HEK293 (cell line): ENCODE measurements at regions not wholly inside any gene's neighbourhood (a gene's known extent, or its start where the extent isn't known, plus 50 kb on each side); places are given as distances from the start of the nearest gene placed in this dataset.

Experiments used
- CTCF ChIA-PET: fragments of 350-600 bp; formaldehyde crosslinking; extraction: SDS; loops from one replicate; lab custom pipeline; 2021; ENCODE audit warnings: antibody characterized with exemption; lab: Yijun Ruan, JAX
- POLR2A ChIA-PET: fragments of 300-600 bp; formaldehyde crosslinking; extraction: SDS; loops from one replicate; lab custom pipeline; 2020; ENCODE audit warnings: antibody characterized with exemption, inconsistent platforms; lab: Yijun Ruan, JAX
- H3K27ac ChIP-seq: fragments of 200-500 bp; sonication (Bioruptor generic); 2 replicates; pipeline ENCODE4 v1.5.1; 2014; ENCODE audit warnings: low read depth, low read length, control low read depth, inconsistent platforms; ENCODE audit errors: extremely low read depth
- H3K36me3 ChIP-seq, 2 experiments: fragments of 200-500 bp in 1 of 2; sonication (Bioruptor generic) in 1 of 2; 1 replicate in 1 of 2; 2 replicates in 1 of 2; pipeline ENCODE4 v1.5.1; 2014 to 2017; ENCODE audit warnings: inconsistent platforms in 2 of 2, low read length in 2 of 2; ENCODE audit not compliant: control insufficient read depth in 2 of 2, insufficient read depth in 1 of 2
- H3K4me1 ChIP-seq: fragments of 200-500 bp; sonication (Bioruptor generic); 2 replicates; pipeline ENCODE4 v1.5.1; 2014; ENCODE audit warnings: mild to moderate bottlenecking, low read length, inconsistent platforms; ENCODE audit not compliant: control insufficient read depth, insufficient read depth
- H3K4me3 ChIP-seq: 2 replicates; pipeline ENCODE4 v1.5.1; 2011; ENCODE audit warnings: low read depth, mild to moderate bottlenecking, control low read depth, low read length, moderate library complexity
- H3K9me3 ChIP-seq: fragments of 200-500 bp; sonication (Bioruptor generic); 2 replicates; pipeline ENCODE4 v1.5.1; 2014; ENCODE audit warnings: low read depth, low read length, inconsistent platforms; ENCODE audit not compliant: control insufficient read depth, insufficient read depth
- IKZF3 ChIP-seq: fragments of 450-650 bp; IDR thresholded peaks from 2 replicates; pipeline ENCODE4 v1.5.0; 2018; ENCODE audit warnings: missing biosample characterization, mild to moderate bottlenecking, missing genetic modification characterization, moderate library complexity
- WT1 ChIP-seq: fragments of 450-650 bp; formaldehyde crosslinking; IDR thresholded peaks from 2 replicates; pipeline ENCODE4 v1.5.1; 2016; ENCODE audit warnings: missing biosample characterization, missing genetic modification characterization
- ZBTB17 ChIP-seq: fragments of 450-650 bp; formaldehyde crosslinking; IDR thresholded peaks from 2 replicates; pipeline ENCODE4 v1.5.1; 2016; ENCODE audit warnings: missing biosample characterization, missing genetic modification characterization
- ZNF140 ChIP-seq: fragments of 450-650 bp; formaldehyde crosslinking; IDR thresholded peaks from 2 replicates; pipeline ENCODE4 v1.5.1; 2016; ENCODE audit warnings: missing biosample characterization, missing genetic modification characterization
- ZNF16 ChIP-seq: fragments of 450-650 bp; formaldehyde crosslinking; IDR thresholded peaks from 2 replicates; pipeline ENCODE4 v1.5.1; 2016; ENCODE audit warnings: low read depth, missing biosample characterization, missing genetic modification characterization
- ZNF223 ChIP-seq: fragments of 450-650 bp; formaldehyde crosslinking; IDR thresholded peaks from 2 replicates; pipeline ENCODE4 v1.5.1; 2016; ENCODE audit warnings: missing biosample characterization, missing genetic modification characterization
- ZNF274 ChIP-seq, 2 experiments: fragments of 200-500 bp in 1 of 2; fragments of 450-650 bp in 1 of 2; sonication (Bioruptor generic) in 1 of 2; formaldehyde crosslinking in 1 of 2; IDR thresholded peaks; 2 replicates each; pipeline versions ENCODE4 v1.5.1 to v1.6.1; 2014 to 2016; ENCODE audit warnings: borderline replicate concordance in 1 of 2, inconsistent platforms in 1 of 2, low read length in 1 of 2, missing biosample characterization in 1 of 2, missing genetic modification characterization in 1 of 2
- ZNF560 ChIP-seq: fragments of 450-650 bp; formaldehyde crosslinking; IDR thresholded peaks from 2 replicates; pipeline ENCODE4 v1.5.1; 2017; ENCODE audit warnings: missing biosample characterization, missing genetic modification characterization, borderline replicate concordance
- ZNF654 ChIP-seq: fragments of 450-650 bp; formaldehyde crosslinking; IDR thresholded peaks from 2 replicates; pipeline ENCODE4 v1.5.1; 2016; ENCODE audit warnings: low read depth, missing biosample characterization, missing genetic modification characterization
- ZNF701 ChIP-seq: fragments of 450-650 bp; formaldehyde crosslinking; IDR thresholded peaks from 2 replicates; pipeline ENCODE4 v1.5.1; 2016; ENCODE audit warnings: missing biosample characterization, missing genetic modification characterization
- ZNF707 ChIP-seq: fragments of 450-650 bp; formaldehyde crosslinking; IDR thresholded peaks from 2 replicates; pipeline ENCODE4 v1.5.1; 2016; ENCODE audit warnings: missing biosample characterization, missing genetic modification characterization
- TF ChIP-seq, protein P1 (sequence below): fragments of 450-650 bp; formaldehyde crosslinking; IDR thresholded peaks from 2 replicates; pipeline ENCODE4 v1.5.1; 2016; ENCODE audit warnings: missing biosample characterization, missing genetic modification characterization
- TF ChIP-seq, protein P2 (sequence below): fragments of 450-650 bp; formaldehyde crosslinking; IDR thresholded peaks from 2 replicates; pipeline ENCODE4 v1.5.1; 2016; ENCODE audit warnings: missing biosample characterization, missing genetic modification characterization
- TF ChIP-seq, protein P3 (sequence below): fragments of 450-650 bp; formaldehyde crosslinking; IDR thresholded peaks from 2 replicates; pipeline ENCODE4 v1.5.1; 2016; ENCODE audit warnings: missing biosample characterization, missing genetic modification characterization
- TF ChIP-seq, protein P4 (sequence below): fragments of 450-650 bp; formaldehyde crosslinking; IDR thresholded peaks from 2 replicates; pipeline ENCODE4 v1.5.1; 2016; ENCODE audit warnings: missing biosample characterization, missing genetic modification characterization, low read depth

DNA sequence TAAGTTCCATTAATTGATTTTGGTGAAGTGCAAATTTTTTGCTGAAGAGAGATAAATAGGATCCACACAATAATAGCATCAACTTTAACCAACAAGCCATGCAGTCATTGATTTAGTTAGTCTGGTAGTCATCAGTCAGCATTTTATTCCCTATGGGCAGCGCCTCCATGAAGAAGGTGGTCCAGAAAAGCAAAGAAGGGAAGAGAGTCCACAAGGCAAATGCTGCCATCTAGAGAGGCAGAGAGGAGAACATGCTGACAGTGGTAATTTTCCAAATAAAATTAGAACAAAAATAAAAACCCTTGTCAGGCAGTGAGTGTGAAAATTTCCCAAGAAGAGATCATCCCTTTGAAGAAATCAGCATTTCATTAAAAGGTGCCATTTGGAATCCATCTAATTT lies 366.7 kb upstream of the FAM241A start:
- no peaks in the 10 kb centered on the region for H3K9me3 ChIP-seq
- POLR2A ChIA-PET = no interaction called here
- CTCF ChIA-PET = interaction anchor here (0.6 to 2.1 kb wide), 6 partner anchors 24 to 137 kb away, joined by 3 to 18 read pairs (median 4); no protein-coding TSS in a partner anchor
- no peak overlapping the region for H3K27ac ChIP-seq
- no peak overlapping the region for H3K4me3 ChIP-seq
- H3K4me1 ChIP-seq = peaks cover 7% of the 10 kb centered on the region; the same call in 1 of the 2 replicates
- H3K36me3 ChIP-seq = no peaks in the 10 kb centered on the region
- TF ChIP-seq, protein P1, sequence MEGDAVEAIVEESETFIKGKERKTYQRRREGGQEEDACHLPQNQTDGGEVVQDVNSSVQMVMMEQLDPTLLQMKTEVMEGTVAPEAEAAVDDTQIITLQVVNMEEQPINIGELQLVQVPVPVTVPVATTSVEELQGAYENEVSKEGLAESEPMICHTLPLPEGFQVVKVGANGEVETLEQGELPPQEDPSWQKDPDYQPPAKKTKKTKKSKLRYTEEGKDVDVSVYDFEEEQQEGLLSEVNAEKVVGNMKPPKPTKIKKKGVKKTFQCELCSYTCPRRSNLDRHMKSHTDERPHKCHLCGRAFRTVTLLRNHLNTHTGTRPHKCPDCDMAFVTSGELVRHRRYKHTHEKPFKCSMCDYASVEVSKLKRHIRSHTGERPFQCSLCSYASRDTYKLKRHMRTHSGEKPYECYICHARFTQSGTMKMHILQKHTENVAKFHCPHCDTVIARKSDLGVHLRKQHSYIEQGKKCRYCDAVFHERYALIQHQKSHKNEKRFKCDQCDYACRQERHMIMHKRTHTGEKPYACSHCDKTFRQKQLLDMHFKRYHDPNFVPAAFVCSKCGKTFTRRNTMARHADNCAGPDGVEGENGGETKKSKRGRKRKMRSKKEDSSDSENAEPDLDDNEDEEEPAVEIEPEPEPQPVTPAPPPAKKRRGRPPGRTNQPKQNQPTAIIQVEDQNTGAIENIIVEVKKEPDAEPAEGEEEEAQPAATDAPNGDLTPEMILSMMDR (tag by site-specific recombination) = peak; percentile 32; the same call in 1 of the 2 replicates
- TF ChIP-seq ZNF223 (peak; percentile 75), WT1 (tag by site-specific recombination) (no peak), ZNF654 (tag by site-specific recombination) (peak; percentile 46), ZBTB17 (0 out of 2 replicates have a peak, but pooled peaks have one; percentile 18), IKZF3 (tag by site-specific recombination) (no peak), ZNF16 (tag by site-specific recombination) (no peak)
- TF ChIP-seq, protein P2, sequence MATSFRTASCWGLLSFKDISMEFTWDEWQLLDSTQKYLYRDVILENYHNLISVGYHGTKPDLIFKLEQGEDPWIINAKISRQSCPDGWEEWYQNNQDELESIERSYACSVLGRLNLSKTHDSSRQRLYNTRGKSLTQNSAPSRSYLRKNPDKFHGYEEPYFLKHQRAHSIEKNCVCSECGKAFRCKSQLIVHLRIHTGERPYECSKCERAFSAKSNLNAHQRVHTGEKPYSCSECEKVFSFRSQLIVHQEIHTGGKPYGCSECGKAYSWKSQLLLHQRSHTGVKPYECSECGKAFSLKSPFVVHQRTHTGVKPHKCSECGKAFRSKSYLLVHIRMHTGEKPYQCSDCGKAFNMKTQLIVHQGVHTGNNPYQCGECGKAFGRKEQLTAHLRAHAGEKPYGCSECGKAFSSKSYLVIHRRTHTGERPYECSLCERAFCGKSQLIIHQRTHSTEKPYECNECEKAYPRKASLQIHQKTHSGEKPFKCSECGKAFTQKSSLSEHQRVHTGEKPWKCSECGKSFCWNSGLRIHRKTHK (tag by site-specific recombination) = no peak

DNA sequence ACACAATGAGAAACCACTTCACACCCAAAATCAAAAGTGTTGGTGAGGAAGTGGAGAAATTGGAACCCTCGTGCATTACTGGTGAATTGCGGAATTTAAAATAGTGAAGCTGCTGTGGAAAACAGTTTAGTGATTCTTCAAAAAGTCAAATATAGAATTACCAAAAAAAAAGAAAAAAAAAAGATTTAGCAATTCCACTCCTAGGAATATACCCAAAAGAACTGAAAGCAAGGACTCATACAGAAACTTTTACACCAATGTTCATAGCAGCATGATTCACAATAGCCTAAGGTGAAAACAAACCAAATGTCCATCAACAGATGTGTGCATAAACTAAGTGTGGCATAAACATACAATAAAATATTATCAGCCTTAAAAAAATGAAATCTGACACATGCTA lies 364.3 kb upstream of the FAM241A start:
- Histone ChIP-seq H3K4me3 (no peak overlapping the region), H3K4me1 (no peaks in the 10 kb centered on the region), H3K27ac (no peak overlapping the region), H3K9me3 (no peaks in the 10 kb centered on the region), H3K36me3 (no peaks in the 10 kb centered on the region)
- ChIA-PET CTCF (interaction anchor here (1.2 kb wide), 1 partner anchor 19 kb away, joined by 4 read pairs; no protein-coding TSS in a partner anchor), POLR2A (no interaction called here)
- TF ChIP-seq ZNF274 (IDR thresholded peaks at IDR 0.05; ENCODE audit: low read length) (no peak), ZNF274 (tag by site-specific recombination; IDR thresholded peaks at IDR 0.05; ENCODE audit: borderline replicate concordance) (0 out of 2 replicates have a peak, but pooled peaks have one; percentile 60), ZBTB17 (no peak), ZNF707 (no peak), ZNF140 (tag by site-specific recombination) (peak; percentile 64; the same call in 1 of the 2 replicates)

DNA sequence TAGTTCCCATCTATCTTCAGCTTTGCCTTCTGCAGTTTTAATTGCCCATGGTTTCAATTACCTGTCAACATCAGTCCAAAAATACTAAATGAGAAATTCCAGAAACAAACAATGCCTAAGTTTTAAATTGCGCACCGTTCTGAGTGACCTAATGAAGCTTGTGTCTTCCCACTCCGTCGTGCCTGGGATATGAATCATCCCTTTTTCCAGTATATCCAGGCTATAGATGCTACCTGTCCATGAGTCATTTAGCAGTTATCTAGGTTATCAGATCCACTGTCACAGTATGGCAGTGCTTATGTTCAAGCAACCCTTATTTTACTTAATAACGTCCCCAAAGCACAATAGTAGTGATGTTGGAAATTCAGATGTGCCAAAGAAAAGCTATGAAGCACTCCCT lies 363.6 kb upstream of the FAM241A start:
- no peaks in the 10 kb centered on the region for H3K9me3 ChIP-seq
- H3K36me3 ChIP-seq = no peaks in the 10 kb centered on the region
- CTCF ChIA-PET = interaction anchor here (0.8 to 1.1 kb wide), 3 partner anchors 73 to 140 kb away, joined by 3 to 5 read pairs (median 4); no protein-coding TSS in a partner anchor
- H3K27ac ChIP-seq = no peak overlapping the region
- TF ChIP-seq, protein P3, sequence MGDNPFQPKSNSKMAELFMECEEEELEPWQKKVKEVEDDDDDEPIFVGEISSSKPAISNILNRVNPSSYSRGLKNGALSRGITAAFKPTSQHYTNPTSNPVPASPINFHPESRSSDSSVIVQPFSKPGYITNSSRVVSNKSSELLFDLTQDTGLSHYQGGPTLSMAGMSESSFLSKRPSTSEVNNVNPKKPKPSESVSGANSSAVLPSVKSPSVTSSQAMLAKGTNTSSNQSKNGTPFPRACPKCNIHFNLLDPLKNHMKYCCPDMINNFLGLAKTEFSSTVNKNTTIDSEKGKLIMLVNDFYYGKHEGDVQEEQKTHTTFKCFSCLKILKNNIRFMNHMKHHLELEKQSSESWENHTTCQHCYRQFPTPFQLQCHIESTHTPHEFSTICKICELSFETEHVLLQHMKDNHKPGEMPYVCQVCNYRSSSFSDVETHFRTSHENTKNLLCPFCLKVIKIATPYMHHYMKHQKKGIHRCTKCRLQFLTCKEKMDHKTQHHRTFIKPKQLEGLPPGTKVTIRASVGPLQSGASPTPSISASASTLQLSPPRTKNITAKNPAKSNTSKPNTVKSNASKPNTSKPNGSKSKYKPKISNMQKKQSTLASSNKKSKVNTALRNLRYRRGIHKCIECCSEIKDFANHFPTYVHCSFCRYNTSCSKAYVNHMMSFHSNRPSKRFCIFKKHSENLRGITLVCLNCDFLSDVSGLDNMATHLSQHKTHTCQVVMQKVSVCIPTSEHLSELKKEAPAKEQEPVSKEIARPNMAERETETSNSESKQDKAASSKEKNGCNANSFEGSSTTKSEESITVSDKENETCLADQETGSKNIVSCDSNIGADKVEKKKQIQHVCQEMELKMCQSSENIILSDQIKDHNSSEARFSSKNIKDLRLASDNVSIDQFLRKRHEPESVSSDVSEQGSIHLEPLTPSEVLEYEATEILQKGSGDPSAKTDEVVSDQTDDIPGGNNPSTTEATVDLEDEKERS (tag by site-specific recombination) = no peak
- no peak for TF ChIP-seq ZNF560 (tag by site-specific recombination)
- TF ChIP-seq ZNF701 = no peak
- TF ChIP-seq, protein P4, sequence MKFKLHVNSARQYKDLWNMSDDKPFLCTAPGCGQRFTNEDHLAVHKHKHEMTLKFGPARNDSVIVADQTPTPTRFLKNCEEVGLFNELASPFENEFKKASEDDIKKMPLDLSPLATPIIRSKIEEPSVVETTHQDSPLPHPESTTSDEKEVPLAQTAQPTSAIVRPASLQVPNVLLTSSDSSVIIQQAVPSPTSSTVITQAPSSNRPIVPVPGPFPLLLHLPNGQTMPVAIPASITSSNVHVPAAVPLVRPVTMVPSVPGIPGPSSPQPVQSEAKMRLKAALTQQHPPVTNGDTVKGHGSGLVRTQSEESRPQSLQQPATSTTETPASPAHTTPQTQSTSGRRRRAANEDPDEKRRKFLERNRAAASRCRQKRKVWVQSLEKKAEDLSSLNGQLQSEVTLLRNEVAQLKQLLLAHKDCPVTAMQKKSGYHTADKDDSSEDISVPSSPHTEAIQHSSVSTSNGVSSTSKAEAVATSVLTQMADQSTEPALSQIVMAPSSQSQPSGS = no peak
- H3K4me3 ChIP-seq = no peak overlapping the region
- H3K4me1 ChIP-seq = no peaks in the 10 kb centered on the region
- POLR2A ChIA-PET = no interaction called here
